WI38 (cell line): ENCODE measurements at regions not wholly inside any gene's neighbourhood (a gene's known extent, or its start where the extent isn't known, plus 50 kb on each side); places are given as distances from the start of the nearest gene placed in this dataset.

Experiments
- H3K4me3 ChIP-seq: 2 replicates; pipeline ENCODE4 v1.5.1; 2011; ENCODE audit warnings: low read depth, mild to moderate bottlenecking, control low read depth, low read length
- TF ChIP-seq, protein P1 (sequence below): IDR thresholded peaks from 2 replicates; pipeline ENCODE4 v1.5.1; 2012; ENCODE audit warnings: low read depth, mild to moderate bottlenecking, control low read depth, low read length

DNA sequence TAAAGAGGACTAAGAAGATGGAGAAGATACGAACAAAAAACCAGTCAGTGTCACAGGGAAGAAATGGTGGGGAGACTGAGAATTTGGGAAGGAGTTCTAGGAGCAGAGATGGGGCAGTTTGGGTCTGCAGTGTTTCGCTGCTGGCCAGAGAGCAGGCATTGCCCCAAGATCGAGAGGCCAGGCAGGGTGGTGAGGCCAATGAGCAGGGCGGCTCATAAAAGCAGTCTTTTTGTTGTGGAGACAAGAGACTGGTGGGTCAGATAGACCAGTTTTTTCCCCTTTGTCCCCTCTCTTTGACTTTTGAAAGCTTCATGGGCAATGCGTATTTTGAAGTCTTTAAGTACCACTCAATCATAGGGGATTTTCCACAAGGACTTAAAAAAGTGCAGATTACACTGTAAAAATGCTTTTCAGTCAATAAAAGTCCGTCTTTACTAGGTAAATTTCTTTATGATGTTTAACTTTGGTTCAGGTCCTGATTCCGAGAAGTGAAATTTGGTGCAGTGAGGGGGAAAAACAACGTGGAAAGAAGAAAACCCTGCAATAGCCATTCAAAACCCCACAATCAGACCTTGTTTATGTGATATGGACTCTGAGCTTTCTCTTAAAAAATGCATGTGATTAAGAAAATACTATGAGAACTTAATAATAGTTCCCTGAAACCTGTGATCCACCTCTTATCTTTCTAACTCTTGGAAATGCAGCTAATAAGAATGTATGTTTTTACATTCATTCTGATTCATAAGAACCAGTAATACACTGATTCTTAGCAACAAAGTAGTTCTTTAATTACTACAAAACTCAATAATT is 338.9 kb downstream of the KLF5 start:
- H3K4me3 ChIP-seq: no peak overlapping the region
- TF ChIP-seq, protein P1, sequence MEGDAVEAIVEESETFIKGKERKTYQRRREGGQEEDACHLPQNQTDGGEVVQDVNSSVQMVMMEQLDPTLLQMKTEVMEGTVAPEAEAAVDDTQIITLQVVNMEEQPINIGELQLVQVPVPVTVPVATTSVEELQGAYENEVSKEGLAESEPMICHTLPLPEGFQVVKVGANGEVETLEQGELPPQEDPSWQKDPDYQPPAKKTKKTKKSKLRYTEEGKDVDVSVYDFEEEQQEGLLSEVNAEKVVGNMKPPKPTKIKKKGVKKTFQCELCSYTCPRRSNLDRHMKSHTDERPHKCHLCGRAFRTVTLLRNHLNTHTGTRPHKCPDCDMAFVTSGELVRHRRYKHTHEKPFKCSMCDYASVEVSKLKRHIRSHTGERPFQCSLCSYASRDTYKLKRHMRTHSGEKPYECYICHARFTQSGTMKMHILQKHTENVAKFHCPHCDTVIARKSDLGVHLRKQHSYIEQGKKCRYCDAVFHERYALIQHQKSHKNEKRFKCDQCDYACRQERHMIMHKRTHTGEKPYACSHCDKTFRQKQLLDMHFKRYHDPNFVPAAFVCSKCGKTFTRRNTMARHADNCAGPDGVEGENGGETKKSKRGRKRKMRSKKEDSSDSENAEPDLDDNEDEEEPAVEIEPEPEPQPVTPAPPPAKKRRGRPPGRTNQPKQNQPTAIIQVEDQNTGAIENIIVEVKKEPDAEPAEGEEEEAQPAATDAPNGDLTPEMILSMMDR: no peak

DNA sequence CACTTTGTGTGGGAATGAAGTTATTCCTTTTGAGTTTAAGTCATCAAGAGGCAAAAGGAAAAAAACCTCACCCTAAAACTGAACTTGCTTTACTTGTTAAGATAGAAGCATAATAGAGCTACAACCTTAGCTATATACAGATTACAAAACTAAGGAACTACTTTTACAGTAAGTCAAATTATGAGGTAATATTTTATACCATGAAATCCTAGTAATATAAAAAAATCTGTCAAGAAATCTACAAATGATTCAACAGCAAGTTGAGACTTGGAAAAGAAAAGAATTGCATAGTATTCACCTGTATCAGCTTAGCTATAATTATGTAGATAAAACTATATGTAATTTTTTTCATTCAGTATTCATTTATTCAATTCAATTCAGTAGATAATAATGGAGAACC is 335.3 kb downstream of the KLF5 start:
- TF ChIP-seq, protein P1: no peak
- H3K4me3 ChIP-seq: no peak overlapping the region

DNA sequence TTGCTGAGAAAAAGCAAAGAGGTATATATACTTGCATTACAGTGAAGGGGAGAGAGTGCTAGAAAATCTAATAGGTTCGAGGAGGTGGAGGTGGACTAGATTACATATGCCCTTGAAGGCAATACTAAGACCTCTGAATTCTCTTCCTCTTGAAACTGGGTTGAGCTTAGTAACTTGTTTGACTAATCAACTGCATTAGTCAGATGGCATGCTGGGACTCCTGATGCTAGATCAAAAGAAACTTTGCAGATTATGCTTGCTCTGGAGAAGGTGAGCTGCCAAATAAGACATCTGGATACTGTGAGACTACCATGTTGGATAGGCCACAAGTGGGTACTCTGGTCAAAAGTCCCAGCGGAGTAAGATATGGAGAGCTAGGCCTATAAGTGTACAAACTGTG is 331.3 kb downstream of the KLF5 start:
- TF ChIP-seq, protein P1: no peak
- H3K4me3 ChIP-seq: no peak overlapping the region

DNA sequence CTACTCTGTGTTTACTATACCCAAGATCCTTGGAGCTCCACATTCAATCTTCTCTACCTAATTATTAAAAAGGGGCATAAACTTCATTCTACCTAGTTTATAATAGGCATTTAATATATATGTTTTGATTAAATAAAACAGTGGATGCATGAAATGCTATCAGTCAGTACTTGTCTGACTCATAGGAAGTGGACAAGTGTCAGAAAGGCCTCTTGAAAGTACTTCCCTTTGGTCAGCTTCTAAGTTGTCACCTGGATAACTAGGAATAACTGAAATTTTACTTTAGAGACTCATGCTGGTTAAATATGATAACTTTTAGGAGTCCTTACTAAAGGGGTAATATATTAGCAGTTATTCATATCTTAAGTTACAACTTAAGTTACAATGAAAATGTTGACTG is 329.8 kb downstream of the KLF5 start:
- no peak overlapping the region for H3K4me3 ChIP-seq
- TF ChIP-seq, protein P1: no peak

DNA sequence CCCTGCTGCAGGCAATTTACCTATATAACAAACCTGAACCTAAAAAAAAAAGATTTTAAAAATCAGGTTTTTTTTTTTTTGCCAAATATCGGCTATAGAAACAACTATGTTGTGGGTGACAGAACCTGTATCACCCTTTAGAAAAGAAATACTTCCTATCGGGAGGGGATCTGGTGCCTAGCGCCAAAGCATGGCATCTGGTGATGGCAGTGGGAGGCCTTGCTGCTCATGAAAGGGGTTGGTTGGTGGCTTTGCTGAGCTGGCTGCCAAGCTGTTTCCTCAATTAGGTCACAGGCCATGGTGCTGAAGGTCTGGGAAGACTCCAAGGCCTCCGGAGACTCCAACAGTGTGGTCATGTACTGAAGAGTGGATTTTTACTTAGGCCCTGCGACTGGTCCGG is 328.5 kb downstream of the KLF5 start:
- TF ChIP-seq, protein P1: no peak
- no peak overlapping the region for H3K4me3 ChIP-seq

DNA sequence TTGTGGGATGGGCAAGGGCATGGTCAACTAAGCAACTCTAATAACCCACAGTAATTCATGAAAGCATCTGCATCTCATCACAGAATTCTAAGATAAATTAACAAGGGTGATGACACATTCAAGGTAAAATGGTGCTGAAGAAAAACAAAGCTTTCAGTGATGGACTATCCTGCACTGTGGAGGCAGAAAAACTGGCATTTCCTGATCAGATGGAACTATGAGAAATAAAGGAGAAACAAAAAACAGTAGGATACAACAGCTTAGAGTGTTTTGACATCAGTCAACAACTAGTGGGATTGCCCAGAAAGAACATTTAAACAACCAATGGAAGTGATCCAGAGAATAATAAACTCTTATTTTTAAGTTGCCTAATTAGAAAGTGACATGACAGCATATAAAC is 327.0 kb downstream of the KLF5 start:
- TF ChIP-seq, protein P1: no peak
- H3K4me3 ChIP-seq: no peak overlapping the region
